OCI-LY3 (cell line): ENCODE measurements at regions not wholly inside any gene's neighbourhood (a gene's known extent, or its start where the extent isn't known, plus 50 kb on each side); places are given as distances from the start of the nearest gene placed in this dataset.

Source experiments
- EZH2phosphoT487 ChIP-seq: fragments of 200-600 bp; shearing (Covaris generic); IDR thresholded peaks from 2 replicates; pipeline ENCODE4 v1.6.1; 2018; ENCODE audit warnings: antibody characterized with exemption, mixed run types, low read depth
- TF ChIP-seq, protein P1 (sequence below): fragments of 200-600, 300-600 bp; sonication (generic); IDR thresholded peaks from 2 replicates; pipeline ENCODE4 v1.5.1; 2014; ENCODE audit warnings: antibody characterized with exemption, low read length, low read depth

DNA sequence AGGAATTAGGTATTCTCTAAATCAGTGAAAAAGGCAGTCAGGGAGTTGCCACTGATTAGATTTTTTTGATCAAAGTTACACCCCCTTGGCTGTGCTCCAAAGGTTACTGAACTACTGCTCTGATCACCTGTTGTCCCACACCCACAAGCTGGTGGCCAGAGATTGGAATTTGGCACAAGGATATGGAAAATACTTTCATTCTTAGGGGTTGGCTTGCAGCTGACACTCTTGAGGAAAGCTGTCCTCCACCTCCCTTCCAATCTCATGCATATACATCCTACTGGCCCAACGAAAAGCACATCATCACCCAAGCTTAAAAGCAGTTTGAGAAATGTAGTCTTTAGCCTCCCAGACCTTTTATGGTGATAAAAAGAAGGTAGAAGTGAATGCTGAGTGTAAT lies 329.5 kb upstream of the CHAC2 start:
- TF ChIP-seq, protein P1, sequence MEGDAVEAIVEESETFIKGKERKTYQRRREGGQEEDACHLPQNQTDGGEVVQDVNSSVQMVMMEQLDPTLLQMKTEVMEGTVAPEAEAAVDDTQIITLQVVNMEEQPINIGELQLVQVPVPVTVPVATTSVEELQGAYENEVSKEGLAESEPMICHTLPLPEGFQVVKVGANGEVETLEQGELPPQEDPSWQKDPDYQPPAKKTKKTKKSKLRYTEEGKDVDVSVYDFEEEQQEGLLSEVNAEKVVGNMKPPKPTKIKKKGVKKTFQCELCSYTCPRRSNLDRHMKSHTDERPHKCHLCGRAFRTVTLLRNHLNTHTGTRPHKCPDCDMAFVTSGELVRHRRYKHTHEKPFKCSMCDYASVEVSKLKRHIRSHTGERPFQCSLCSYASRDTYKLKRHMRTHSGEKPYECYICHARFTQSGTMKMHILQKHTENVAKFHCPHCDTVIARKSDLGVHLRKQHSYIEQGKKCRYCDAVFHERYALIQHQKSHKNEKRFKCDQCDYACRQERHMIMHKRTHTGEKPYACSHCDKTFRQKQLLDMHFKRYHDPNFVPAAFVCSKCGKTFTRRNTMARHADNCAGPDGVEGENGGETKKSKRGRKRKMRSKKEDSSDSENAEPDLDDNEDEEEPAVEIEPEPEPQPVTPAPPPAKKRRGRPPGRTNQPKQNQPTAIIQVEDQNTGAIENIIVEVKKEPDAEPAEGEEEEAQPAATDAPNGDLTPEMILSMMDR, result no peak
- TF ChIP-seq EZH2phosphoT487, result no peak
